ENCODE measurements at regions not wholly inside any gene's neighbourhood (a gene's known extent, or its start where the extent isn't known, plus 50 kb on each side); places are given as distances from the start of the nearest gene placed in this dataset.

DNA sequence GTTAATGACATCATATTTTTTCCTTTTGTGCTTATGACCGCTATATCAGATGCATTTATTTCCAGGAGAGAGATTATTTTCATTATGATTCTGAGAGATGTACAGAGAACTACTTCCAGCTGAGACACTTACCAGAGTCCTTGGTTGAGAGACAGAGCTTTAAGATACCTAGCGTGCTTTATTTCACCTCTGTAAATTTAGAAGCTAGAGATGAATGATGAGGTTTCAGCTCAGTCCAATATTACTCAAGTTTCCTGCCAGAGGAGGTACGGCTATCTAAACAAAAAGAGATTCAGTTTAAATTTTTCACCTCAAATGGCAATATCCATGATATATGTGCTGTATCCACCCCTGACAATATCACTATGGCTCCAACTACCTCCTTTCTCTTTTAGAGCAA is 182.6 kb upstream of the FAM3C start:
- H3K9me3 ChIP-seq (replicated peaks) = no peaks in the 10 kb centered on the region
- H3K27ac ChIP-seq = no peak overlapping the region
- DNase-seq = no peak
- H3K4me1 ChIP-seq = no peaks in the 10 kb centered on the region
- no peaks in the 10 kb centered on the region for H3K36me3 ChIP-seq
- no peak overlapping the region for H3K4me3 ChIP-seq
- no peaks in the 10 kb centered on the region for H3K27me3 ChIP-seq

DNA sequence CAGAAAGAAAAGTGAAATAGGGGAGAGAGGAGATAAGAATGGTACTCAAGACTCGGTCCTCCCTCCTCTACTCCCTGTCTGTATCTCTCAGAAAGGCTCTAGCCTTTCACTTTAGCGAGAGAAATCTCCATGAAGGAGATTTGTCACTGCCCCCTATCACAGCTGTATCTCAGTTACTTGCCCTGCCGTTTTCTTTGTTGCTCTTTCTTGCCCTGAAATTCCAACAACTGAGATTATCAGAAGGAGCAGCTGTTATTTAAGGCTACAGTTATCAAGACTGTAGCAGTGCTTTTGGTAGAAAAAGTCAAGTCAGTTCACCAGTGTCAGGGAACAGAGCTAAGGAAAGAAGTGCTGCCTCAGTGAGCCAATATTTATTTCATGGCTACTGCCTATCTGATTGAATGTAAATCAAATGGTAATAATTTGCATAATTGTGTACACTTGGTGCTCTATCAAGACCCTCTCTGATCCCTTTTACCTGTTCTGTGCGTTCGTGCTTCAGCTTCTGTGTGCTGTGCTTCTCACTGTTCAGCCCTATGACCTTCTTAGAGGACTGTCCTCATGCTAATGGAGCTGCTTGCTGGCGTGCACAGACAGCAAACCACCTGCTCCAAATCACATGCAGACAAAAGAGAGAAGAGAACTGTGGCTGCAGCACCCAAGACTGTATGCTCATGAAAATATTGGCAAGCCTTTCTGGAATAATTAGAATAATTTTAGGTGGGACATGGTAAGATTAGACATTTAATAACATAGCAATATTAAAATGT is 180.2 kb upstream of the FAM3C start:
- DNase-seq = no peak
- Histone ChIP-seq H3K27ac (no peak overlapping the region), H3K36me3 (no peaks in the 10 kb centered on the region), H3K27me3 (no peaks in the 10 kb centered on the region), H3K4me1 (no peaks in the 10 kb centered on the region), H3K9me3 (replicated peaks) (no peaks in the 10 kb centered on the region), H3K4me3 (no peak overlapping the region)

DNA sequence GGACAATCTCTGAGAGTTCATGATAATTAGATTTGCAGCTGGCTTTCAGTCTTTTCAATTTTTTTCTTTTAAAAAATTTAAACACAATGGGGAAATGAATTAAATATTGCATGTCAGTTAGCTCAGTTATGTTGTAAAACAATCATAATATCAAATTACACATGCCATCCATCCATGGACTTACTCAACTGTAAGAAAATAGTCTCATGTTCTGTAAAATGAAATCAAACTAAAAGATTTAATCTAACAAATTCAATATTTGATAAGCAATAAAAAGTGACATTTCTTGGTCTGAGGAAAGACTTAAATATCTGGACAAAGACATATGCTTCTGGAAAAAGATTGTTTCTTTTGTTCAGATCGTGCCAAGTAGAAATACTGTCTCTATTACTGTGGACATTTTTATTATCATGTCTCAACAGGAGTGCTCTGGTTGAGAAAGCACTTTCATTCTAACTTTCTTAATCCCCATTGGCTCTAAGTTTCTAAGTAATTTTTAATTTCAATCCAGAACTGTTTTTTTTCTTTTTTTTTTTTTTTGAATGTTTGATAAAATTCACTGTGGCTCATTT is 179.2 kb upstream of the FAM3C start:
- H3K4me3 ChIP-seq = no peak overlapping the region
- H3K9me3 ChIP-seq (replicated peaks) = no peaks in the 10 kb centered on the region
- no peaks in the 10 kb centered on the region for H3K36me3 ChIP-seq
- no peak overlapping the region for H3K27ac ChIP-seq
- H3K27me3 ChIP-seq = no peaks in the 10 kb centered on the region
- no peak for DNase-seq
- H3K4me1 ChIP-seq = no peaks in the 10 kb centered on the region

DNA sequence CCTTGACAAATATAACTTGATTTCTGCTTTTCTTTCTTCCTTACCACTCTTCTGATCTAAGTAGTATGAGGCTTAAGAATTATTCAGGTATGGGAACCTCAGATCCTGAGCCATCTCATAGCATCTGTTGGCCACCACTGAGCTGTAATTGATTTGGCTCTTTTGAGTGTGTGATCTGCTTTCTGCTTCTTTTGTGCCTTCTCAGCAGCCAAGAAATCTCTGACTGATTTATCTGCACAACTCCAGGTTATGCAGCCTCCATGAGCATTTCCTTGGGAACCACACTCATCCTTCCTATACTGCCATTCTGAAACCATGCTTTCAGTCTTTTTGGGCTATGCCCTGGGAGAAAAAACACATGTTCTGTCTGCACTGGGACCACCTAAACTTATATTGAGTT is 178.0 kb upstream of the FAM3C start:
- H3K36me3 ChIP-seq = no peaks in the 10 kb centered on the region
- H3K4me1 ChIP-seq = no peaks in the 10 kb centered on the region
- H3K27me3 ChIP-seq = no peaks in the 10 kb centered on the region
- DNase-seq = no peak
- H3K9me3 ChIP-seq (replicated peaks) = no peaks in the 10 kb centered on the region
- H3K4me3 ChIP-seq = no peak overlapping the region
- no peak overlapping the region for H3K27ac ChIP-seq

DNA sequence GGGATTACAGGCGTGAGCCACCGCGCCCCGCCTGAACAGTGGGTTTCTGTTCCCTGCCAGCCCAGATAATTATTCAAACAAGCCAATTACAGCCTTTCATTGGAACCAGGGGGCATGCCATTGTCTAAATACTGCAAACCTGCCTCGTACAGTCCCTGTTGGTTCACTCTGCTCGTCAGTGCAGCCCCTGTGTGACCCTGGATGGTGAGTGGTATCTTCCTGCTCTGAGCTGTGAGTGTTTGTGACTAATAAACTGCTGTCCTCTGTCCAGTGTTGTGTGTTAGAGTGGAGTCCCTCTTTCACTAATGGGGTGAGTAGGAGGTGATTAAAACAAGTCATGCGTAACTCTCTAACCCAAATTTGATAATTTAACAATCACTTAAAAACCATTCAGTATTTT is 176.5 kb upstream of the FAM3C start:
- H3K4me1 ChIP-seq = no peaks in the 10 kb centered on the region
- no peaks in the 10 kb centered on the region for H3K36me3 ChIP-seq
- DNase-seq = no peak
- H3K27ac ChIP-seq = no peak overlapping the region
- H3K9me3 ChIP-seq (replicated peaks) = no peaks in the 10 kb centered on the region
- no peak overlapping the region for H3K4me3 ChIP-seq
- H3K27me3 ChIP-seq = no peaks in the 10 kb centered on the region

DNA sequence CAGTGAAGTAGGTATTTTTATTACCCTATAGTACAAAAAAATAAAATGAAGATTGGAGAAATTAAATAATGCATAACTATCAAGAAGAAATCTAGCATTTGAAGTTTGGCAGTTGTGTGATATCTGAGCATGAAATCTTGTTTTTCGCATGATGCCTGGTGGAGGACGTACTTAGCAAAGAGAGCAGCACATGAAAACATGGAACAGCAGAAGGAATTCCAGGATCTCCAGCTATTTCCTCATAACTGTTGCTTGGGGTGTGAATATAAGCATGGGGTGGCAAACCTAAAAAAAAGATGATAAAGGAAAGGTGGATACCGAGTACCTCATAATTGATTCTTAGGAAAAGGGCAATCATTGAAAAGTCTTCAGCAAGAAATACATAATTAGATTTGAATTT is 174.3 kb upstream of the FAM3C start:
- Histone ChIP-seq H3K27ac (no peak overlapping the region), H3K4me1 (no peaks in the 10 kb centered on the region), H3K27me3 (no peaks in the 10 kb centered on the region)

DNA sequence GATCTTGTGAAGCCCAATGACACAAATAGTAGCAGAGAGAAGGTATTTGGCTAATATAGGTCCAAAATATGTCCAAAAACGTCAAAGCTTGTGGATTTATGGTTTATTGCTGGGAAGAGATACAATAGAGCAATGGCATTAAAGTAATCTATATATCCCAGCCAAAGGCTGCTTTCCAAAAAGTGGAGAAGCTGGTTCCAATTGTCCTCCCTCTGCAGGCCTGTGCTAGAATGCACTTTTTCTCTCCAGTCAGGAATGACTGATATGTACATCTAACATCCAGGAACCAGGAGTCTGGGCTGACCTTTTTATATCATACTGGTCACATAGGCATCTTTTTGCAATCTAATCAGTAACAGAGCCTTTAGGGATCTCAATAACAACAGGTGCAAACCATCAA is 167.1 kb upstream of the FAM3C start:
- Histone ChIP-seq H3K4me3 (no peak overlapping the region), H3K4me1 (peaks cover 10% of the 10 kb centered on the region)
- DNase-seq = no peak

More for the DNA sequence above, 174.3 kb upstream of the FAM3C start:
- Histone ChIP-seq H3K9me3 (replicated peaks) (no peaks in the 10 kb centered on the region), H3K36me3 (no peaks in the 10 kb centered on the region), H3K4me3 (no peak overlapping the region)
- no peak for DNase-seq

DNA sequence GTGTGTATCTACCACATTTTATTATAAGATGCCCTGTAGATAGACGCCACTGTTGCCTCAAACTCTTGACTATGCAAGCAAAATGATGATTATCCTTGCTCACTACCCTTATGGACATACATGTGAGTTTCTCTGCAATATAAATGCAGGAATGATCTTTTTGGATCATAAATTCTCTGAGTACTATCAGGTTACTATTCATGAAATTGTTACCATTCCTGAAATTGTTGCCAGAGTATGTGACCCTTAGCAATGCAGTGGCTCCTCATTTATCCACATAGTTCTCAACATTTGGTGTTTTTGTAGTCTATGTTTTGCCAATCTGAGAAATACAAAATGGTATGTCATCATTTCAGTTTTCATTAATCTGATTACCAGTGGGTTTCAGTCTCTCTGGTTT is 166.2 kb upstream of the FAM3C start:
- H3K27ac ChIP-seq = no peak overlapping the region
- no peaks in the 10 kb centered on the region for H3K36me3 ChIP-seq
- DNase-seq = no peak
- no peaks in the 10 kb centered on the region for H3K9me3 ChIP-seq (replicated peaks)
- no peak overlapping the region for H3K4me3 ChIP-seq
- no peaks in the 10 kb centered on the region for H3K27me3 ChIP-seq
- H3K4me1 ChIP-seq = peaks cover 10% of the 10 kb centered on the region

More for the DNA sequence above, 167.1 kb upstream of the FAM3C start:
- Histone ChIP-seq H3K27me3 (no peaks in the 10 kb centered on the region), H3K36me3 (no peaks in the 10 kb centered on the region), H3K27ac (no peak overlapping the region), H3K9me3 (replicated peaks) (no peaks in the 10 kb centered on the region)

DNA sequence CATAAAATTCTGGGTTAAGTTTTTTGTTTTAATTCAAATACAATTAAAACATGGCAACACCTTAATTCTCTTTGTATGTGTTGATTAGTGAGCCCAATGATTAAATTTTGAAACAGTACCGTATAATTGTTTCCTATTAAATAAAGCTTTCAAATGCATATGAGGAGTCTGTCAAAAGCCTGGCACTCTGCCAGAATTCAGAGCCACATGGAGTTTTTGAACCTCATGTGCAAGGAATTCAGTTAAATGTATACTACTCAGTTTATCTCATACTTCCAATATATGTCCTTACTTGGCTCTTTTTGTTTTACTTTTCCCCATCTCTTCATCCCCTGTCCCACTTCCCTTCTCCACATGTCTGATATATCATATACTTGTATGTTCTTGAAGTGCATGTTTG is 165.6 kb upstream of the FAM3C start:
- H3K36me3 ChIP-seq = no peaks in the 10 kb centered on the region
- DNase-seq = peak; percentile 19 to 53
- no peak overlapping the region for H3K4me3 ChIP-seq
- no peaks in the 10 kb centered on the region for H3K27me3 ChIP-seq
- peaks cover 10% of the 10 kb centered on the region for H3K4me1 ChIP-seq
- H3K9me3 ChIP-seq (replicated peaks) = no peaks in the 10 kb centered on the region
- no peak overlapping the region for H3K27ac ChIP-seq

DNA sequence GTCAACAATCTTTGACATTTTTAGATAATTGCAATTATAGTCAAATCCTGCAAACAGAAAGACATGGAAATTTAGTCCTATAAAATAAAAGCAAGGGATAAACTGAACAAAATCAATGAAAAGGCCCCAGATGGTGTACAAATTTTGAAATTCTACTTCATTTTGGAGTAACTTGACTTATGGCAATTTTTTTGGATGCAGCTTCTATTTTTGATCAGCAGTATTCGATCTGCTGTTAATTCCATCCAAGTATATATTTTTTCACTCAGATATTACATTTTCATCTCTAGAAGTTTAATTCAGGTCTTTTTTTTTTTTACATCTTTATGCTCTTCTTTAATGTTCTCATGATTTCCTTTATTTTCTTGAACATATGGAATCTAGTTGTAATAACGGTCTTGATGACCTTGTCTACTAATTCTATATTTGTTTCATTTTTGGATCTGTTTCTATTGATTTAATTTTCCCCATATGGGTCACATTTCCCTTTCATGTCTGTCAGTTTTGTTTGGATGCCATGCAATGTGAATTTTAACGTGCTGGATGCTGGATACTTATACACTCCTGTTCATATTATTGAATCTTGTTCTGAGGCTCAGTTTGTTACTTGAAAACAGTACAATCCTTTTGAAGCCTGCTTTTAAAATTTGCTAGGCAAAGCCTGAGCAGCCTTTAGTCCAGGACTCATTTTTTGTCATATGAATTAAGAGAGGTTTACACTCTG is 164.3 kb upstream of the FAM3C start:
- Histone ChIP-seq H3K27ac (no peak overlapping the region), H3K4me1 (peaks cover 10% of the 10 kb centered on the region), H3K36me3 (no peaks in the 10 kb centered on the region), H3K27me3 (no peaks in the 10 kb centered on the region), H3K4me3 (no peak overlapping the region), H3K9me3 (replicated peaks) (no peaks in the 10 kb centered on the region)
- no peak for DNase-seq

DNA sequence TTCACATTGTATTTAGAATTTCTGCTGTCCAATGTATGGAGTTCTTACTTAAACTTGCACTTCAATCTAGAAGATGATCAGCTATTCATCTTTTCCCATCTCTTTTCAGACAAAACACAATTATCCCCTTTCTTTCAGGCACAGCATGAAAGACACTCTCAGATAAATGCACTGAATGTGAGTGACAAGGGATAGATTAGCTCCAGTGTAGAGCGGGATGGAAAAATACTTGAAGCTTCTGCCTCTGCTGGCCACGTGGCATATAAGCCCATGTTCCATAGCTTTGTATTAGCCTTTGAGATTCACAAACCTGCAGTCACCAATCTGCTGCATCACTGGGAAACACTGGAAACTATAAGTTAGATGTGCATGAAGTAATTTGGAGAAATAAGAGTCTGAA is 162.2 kb upstream of the FAM3C start:
- H3K36me3 ChIP-seq = no peaks in the 10 kb centered on the region
- no peak for DNase-seq

DNA sequence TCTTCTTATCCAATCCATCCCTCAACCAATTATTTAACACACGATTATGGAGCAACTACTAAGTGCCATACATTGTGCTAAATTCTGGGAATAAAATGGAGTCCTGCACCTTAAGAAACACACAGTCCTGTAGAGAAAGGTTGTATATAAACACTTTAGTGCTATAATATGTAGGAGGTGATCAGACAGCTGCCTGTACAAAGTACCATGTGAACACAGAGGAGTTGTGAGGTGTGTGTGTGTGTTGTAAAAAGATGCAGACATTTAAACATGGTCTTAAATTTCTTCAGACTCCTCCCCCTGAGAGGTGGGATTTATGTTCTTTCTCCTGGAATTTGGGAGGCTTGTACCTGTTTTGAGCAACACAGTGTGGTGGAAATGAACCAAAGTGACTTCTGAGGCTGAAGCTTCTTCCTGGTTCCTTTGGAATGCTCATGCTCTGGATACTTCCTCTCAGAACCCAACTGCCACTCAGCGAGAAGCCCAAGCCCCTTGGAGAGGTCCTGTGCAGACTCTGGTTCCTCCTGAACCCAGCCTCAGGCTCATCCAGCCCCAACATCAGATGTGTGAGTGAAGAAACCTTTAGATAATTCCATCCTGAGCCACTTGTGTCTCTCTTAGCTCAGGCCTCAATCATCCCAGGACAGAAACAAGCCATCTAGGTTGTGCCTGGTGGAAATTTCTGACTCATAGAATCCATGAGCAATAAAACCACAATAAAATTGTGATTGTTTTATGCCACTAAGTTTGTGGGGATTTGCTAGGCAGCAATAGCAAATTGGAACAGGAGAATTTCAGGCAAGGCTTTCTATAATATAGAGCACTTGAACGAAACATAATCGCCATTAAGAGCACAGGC is 161.2 kb upstream of the FAM3C start:
- H3K36me3 ChIP-seq = no peaks in the 10 kb centered on the region
- H3K4me1 ChIP-seq = peaks cover 4% of the 10 kb centered on the region; the same call in 1 of the 2 replicates
- no peaks in the 10 kb centered on the region for H3K27me3 ChIP-seq
- no peak overlapping the region for H3K4me3 ChIP-seq
- H3K27ac ChIP-seq = no peak overlapping the region
- H3K9me3 ChIP-seq (replicated peaks) = no peaks in the 10 kb centered on the region
- no peak for DNase-seq

More for the DNA sequence above, 162.2 kb upstream of the FAM3C start:
- Histone ChIP-seq H3K4me1 (peaks cover 10% of the 10 kb centered on the region), H3K9me3 (replicated peaks) (no peaks in the 10 kb centered on the region), H3K4me3 (no peak overlapping the region), H3K27ac (no peak overlapping the region), H3K27me3 (no peaks in the 10 kb centered on the region)

DNA sequence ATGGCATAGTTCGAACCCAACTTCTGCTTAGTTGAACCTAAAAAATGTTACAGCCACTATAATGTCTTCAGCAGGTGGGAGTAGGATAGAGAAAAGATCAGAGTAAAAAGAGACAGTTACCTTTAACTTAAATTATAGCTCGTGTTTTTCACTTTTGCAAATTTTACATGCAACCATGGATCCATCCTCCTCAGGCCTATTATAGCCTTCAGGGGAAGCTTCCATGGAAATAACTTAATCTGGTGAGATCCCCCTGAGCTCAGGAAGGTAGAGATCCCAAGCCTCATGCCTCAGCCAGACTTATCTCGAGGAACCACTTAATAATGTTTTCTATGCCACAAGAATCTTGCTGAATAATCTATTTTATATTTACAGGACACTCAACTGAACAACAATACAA is 159.4 kb upstream of the FAM3C start:
- H3K4me1 ChIP-seq = no peaks in the 10 kb centered on the region
- no peak overlapping the region for H3K27ac ChIP-seq
- no peaks in the 10 kb centered on the region for H3K27me3 ChIP-seq
- DNase-seq = no peak
- H3K36me3 ChIP-seq = no peaks in the 10 kb centered on the region
- no peak overlapping the region for H3K4me3 ChIP-seq
- H3K9me3 ChIP-seq (replicated peaks) = no peaks in the 10 kb centered on the region

DNA sequence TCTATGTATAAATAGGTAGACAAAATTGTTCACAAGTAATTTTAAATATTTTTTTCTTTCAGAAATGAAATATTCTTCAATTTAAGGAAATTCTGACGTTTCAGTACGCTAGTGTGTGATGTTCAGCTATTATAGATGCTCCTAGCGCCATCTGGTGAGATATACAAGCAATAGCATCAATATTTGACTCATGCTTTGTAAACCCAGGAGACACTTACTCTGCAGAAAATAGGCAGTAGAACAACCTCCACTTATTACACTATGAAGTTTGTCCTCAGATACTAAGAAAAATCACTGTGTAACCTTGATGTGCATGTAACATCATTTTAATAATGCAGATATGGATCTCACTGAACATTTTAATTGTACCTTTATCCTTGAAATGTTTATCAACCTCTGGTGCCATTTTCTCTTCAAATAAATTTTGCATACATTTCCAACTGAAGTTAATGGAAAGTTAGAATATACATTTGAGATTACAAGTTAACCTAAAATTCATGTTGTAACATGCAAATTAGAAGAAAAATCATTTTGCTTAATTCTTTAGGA is 151.5 kb upstream of the FAM3C start:
- H3K4me3 ChIP-seq = no peak overlapping the region
- no peaks in the 10 kb centered on the region for H3K36me3 ChIP-seq
- DNase-seq = peak in 1 of 2 experiments; percentile 79
- H3K9me3 ChIP-seq (replicated peaks) = no peaks in the 10 kb centered on the region
- no peak overlapping the region for H3K27ac ChIP-seq
- no peaks in the 10 kb centered on the region for H3K27me3 ChIP-seq
- no peaks in the 10 kb centered on the region for H3K4me1 ChIP-seq

All from SJCRH30 (cell line).